ENCODE measurements at regions not wholly inside any gene's neighbourhood (a gene's known extent, or its start where the extent isn't known, plus 50 kb on each side); places are given as distances from the start of the nearest gene placed in this dataset.
A peak's percentile ranks its signal among the peaks of the same experiment; 100 is the strongest.

GRCh38 chr11:35050541-35050995, 88.4 kb upstream of the CD44 start:
- TF ChIP-seq, protein P1, sequence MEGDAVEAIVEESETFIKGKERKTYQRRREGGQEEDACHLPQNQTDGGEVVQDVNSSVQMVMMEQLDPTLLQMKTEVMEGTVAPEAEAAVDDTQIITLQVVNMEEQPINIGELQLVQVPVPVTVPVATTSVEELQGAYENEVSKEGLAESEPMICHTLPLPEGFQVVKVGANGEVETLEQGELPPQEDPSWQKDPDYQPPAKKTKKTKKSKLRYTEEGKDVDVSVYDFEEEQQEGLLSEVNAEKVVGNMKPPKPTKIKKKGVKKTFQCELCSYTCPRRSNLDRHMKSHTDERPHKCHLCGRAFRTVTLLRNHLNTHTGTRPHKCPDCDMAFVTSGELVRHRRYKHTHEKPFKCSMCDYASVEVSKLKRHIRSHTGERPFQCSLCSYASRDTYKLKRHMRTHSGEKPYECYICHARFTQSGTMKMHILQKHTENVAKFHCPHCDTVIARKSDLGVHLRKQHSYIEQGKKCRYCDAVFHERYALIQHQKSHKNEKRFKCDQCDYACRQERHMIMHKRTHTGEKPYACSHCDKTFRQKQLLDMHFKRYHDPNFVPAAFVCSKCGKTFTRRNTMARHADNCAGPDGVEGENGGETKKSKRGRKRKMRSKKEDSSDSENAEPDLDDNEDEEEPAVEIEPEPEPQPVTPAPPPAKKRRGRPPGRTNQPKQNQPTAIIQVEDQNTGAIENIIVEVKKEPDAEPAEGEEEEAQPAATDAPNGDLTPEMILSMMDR (IDR thresholded peaks at IDR 0.05 in 2 of 3, conservative IDR thresholded peaks at IDR 0.05 in 1 of 3; ENCODE audit: insufficient read depth in 2 of 3, low read depth in 1 of 3, low read length in 3 of 3), result no peak
- TF ChIP-seq POLR2A (conservative IDR thresholded peaks at IDR 0.05), result no peak
- TF ChIP-seq HINFP (tag; conservative IDR thresholded peaks at IDR 0.05; ENCODE audit: low read depth), result no peak
- TF ChIP-seq, protein P2, sequence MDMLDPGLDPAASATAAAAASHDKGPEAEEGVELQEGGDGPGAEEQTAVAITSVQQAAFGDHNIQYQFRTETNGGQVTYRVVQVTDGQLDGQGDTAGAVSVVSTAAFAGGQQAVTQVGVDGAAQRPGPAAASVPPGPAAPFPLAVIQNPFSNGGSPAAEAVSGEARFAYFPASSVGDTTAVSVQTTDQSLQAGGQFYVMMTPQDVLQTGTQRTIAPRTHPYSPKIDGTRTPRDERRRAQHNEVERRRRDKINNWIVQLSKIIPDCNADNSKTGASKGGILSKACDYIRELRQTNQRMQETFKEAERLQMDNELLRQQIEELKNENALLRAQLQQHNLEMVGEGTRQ (CRISPR knock-in tag; IDR thresholded peaks at IDR 0.05), result no peak
- TF ChIP-seq NBN (IDR thresholded peaks at IDR 0.05; ENCODE audit: low read depth), result no peak
- TF ChIP-seq FOSL1 (tag; conservative IDR thresholded peaks at IDR 0.05), result 0 out of 2 replicates have a peak, but pooled peaks have one; percentile 19
- no peak for TF ChIP-seq POLR2AphosphoS5 (IDR thresholded peaks at IDR 0.05; ENCODE audit: control insufficient read depth, insufficient read depth, low read depth, low read length)
- TF ChIP-seq GTF3C2 (IDR thresholded peaks at IDR 0.05; ENCODE audit: borderline replicate concordance, extremely low read depth, insufficient read length), result no peak
- no peak for TF ChIP-seq MYBL2 (IDR thresholded peaks at IDR 0.05; ENCODE audit: low read depth)
- no peak for TF ChIP-seq MYBL2 (CRISPR knock-in tag; IDR thresholded peaks at IDR 0.05; ENCODE audit: borderline replicate concordance)
- TF ChIP-seq SUPT5H (IDR thresholded peaks at IDR 0.05), result no peak
- TF ChIP-seq TEAD4 (IDR thresholded peaks at IDR 0.05; ENCODE audit: low read length), result no peak
- no peak for TF ChIP-seq TEAD4 (CRISPR knock-in tag; IDR thresholded peaks at IDR 0.05; ENCODE audit: borderline replicate concordance)
- TF ChIP-seq PKNOX1 (IDR thresholded peaks at IDR 0.05), result no peak
- TF ChIP-seq ZNF584 (CRISPR knock-in tag; IDR thresholded peaks at IDR 0.05; ENCODE audit: low read depth), result no peak
- TF ChIP-seq SMAD2 (IDR thresholded peaks at IDR 0.05; ENCODE audit: low read depth, low read length), result no peak
